HL-60 (cell line): ENCODE measurements at regions not wholly inside any gene's neighbourhood (a gene's known extent, or its start where the extent isn't known, plus 50 kb on each side); places are given as distances from the start of the nearest gene placed in this dataset.

ENCODE experiments used
- CTCF ChIP-seq: IDR thresholded peaks from one replicate; pipeline ENCODE4 v1.5.1; 2011; ENCODE audit warnings: low read length, control low read depth, inconsistent platforms; ENCODE audit not compliant: insufficient read depth
- GABPA ChIP-seq: IDR thresholded peaks from 2 replicates; pipeline ENCODE4 v1.6.1; 2012; ENCODE audit warnings: low read depth
- POLR2AphosphoS5 ChIP-seq: IDR thresholded peaks from 2 replicates; pipeline ENCODE4 v1.6.1; 2012; ENCODE audit warnings: low read depth
- REST ChIP-seq: IDR thresholded peaks from 2 replicates; pipeline ENCODE4 v1.6.1; 2012; ENCODE audit warnings: low read depth; ENCODE audit not compliant: insufficient replicate concordance
- SPI1 ChIP-seq: IDR thresholded peaks from 2 replicates; pipeline ENCODE4 v1.6.1; 2012; ENCODE audit warnings: low read depth, mild to moderate bottlenecking, borderline replicate concordance

- TF ChIP-seq CTCF (no peak), REST (no peak), SPI1 (no peak), POLR2AphosphoS5 (no peak), GABPA (no peak)
Measured at GRCh38 chr14:34003082-34003668, 52.3 kb upstream of the EGLN3 start.
